ENCODE measurements at regions not wholly inside any gene's neighbourhood (a gene's known extent, or its start where the extent isn't known, plus 50 kb on each side); places are given as distances from the start of the nearest gene placed in this dataset.

DNA sequence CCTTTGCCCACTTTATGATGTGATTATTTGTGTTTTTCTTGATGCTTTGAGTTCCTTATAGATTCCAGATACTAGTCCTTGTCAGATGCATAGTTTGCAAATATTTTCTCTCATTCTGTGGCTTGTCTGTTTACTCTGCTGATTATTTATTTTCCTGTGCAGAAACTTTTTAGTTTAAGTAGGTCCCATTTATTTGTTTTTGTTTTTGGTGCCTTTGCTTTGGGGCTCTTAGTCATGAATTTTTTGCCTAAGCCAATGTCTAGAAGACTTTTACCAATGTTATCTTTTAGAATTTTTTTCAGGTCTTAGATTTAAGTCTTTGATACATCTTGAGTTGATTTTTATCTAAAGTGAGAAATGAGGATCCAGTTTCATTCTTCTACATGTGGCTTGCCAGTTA, 667.3 kb downstream of the SLC16A7 start:
- Histone ChIP-seq H2BK15ac (replicated peaks; ENCODE audit: low read depth) (no peak overlapping the region), H3K56ac (ENCODE audit: low read length) (no peak overlapping the region), H4K5ac (ENCODE audit: low read length) (no peak overlapping the region), H3K4ac (ENCODE audit: low read depth, low read length) (no peak overlapping the region), H3K79me1 (ENCODE audit: low read length) (no peaks in the 10 kb centered on the region), H3K18ac (ENCODE audit: low read length) (no peak overlapping the region), H3K4me3 (ENCODE audit: low read length) (no peak overlapping the region), H3K9ac (ENCODE audit: low read length) (no peak overlapping the region), H2BK5ac (ENCODE audit: low read length) (no peak overlapping the region), H4K8ac (ENCODE audit: low read depth, low read length) (no peak overlapping the region), H3K27ac (ENCODE audit: low read depth, low read length) (no peak overlapping the region), H3K27me3 (ENCODE audit: insufficient read depth, low read length, poor library complexity) (no peaks in the 10 kb centered on the region), H3K79me2 (ENCODE audit: control insufficient read depth, insufficient read depth, low read length) (no peaks in the 10 kb centered on the region), H3K4me2 (ENCODE audit: low read length) (no peak overlapping the region), H2BK120ac (ENCODE audit: low read depth, low read length) (no peak overlapping the region), H3K23ac (ENCODE audit: low read length) (no peak overlapping the region), H3K4me1 (ENCODE audit: control insufficient read depth, low read depth, low read length) (no peaks in the 10 kb centered on the region), H2AK5ac (ENCODE audit: low read length) (no peak overlapping the region), H3K36me3 (ENCODE audit: control insufficient read depth, insufficient read depth, low read length) (no peaks in the 10 kb centered on the region)
- no peak for DNase-seq

DNA sequence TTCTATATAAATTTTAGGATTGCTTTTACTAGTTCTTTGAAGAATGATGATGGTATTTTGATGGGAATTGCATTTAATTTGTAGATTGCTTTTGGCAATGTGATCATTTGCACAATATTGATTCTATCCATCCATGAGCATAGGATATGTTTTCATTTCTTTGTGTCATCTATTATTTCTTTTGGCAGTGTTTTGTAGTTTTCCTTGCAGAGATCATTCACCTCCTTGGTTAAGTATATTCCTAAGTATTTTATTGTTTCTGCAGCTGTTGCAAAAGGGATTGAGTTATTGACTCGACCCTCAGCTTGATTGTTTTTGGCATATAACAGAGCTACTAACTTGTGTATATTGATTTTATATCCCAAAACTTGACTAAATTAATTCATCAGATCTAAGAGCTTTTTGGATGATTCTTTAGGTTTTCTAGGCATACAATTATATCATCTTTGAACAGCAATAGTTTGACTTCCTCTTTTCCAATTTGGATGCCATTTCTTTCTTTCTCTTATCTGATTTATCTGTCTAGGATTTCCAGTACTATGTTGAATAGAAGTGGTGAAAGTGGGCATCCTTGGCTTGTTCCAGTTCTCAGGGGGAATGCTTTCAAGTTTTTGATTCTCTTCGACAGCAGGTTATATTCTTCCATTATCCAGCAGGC, 668.1 kb downstream of the SLC16A7 start:
- no peak overlapping the region for H3K23ac ChIP-seq (ENCODE audit: low read length)
- H3K18ac ChIP-seq (ENCODE audit: low read length), result no peak overlapping the region
- H3K4me1 ChIP-seq (ENCODE audit: control insufficient read depth, low read depth, low read length), result no peaks in the 10 kb centered on the region
- H2AK5ac ChIP-seq (ENCODE audit: low read length), result no peak overlapping the region
- H3K27me3 ChIP-seq (ENCODE audit: insufficient read depth, low read length, poor library complexity), result no peaks in the 10 kb centered on the region
- no peaks in the 10 kb centered on the region for H3K79me2 ChIP-seq (ENCODE audit: control insufficient read depth, insufficient read depth, low read length)
- no peaks in the 10 kb centered on the region for H3K36me3 ChIP-seq (ENCODE audit: control insufficient read depth, insufficient read depth, low read length)
- no peaks in the 10 kb centered on the region for H3K79me1 ChIP-seq (ENCODE audit: low read length)
- no peak overlapping the region for H2BK5ac ChIP-seq (ENCODE audit: low read length)
- no peak for DNase-seq
- H3K9ac ChIP-seq (ENCODE audit: low read length), result no peak overlapping the region
- H2BK15ac ChIP-seq (replicated peaks; ENCODE audit: low read depth), result no peak overlapping the region
- no peak overlapping the region for H3K4ac ChIP-seq (ENCODE audit: low read depth, low read length)
- no peak overlapping the region for H3K27ac ChIP-seq (ENCODE audit: low read depth, low read length)
- no peak overlapping the region for H2BK120ac ChIP-seq (ENCODE audit: low read depth, low read length)
- no peak overlapping the region for H4K8ac ChIP-seq (ENCODE audit: low read depth, low read length)
- no peak overlapping the region for H3K4me3 ChIP-seq (ENCODE audit: low read length)
- no CpG with 5 or more reads among the region's 2 CpGs for WGBS (ENCODE audit: extremely low coverage, insufficient coverage, low lambda C conversion rate)
- H3K56ac ChIP-seq (ENCODE audit: low read length), result no peak overlapping the region
- no peak overlapping the region for H3K4me2 ChIP-seq (ENCODE audit: low read length)
- no peak overlapping the region for H4K5ac ChIP-seq (ENCODE audit: low read length)

DNA sequence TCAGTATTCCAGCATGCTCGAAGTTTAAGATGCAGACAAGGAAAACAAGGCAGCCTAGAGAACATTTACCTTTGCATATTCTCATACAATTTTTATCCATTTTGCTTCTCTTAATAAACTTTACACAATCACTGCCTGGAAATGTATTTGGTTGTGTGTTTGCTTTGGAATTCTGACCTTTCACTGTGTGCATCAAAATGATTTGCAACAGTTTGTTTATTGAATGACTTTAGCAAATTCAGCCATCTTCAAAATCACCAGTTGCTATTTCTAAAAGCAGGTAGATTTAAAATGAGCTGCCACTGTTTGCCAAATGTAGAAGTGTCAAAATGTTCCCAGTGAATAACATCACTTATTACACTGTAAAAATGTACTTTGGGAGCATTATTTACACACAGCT, 669.9 kb downstream of the SLC16A7 start:
- Histone ChIP-seq H4K8ac (ENCODE audit: low read depth, low read length) (no peak overlapping the region), H3K36me3 (ENCODE audit: control insufficient read depth, insufficient read depth, low read length) (no peaks in the 10 kb centered on the region), H3K79me1 (ENCODE audit: low read length) (no peaks in the 10 kb centered on the region), H3K56ac (ENCODE audit: low read length) (no peak overlapping the region), H2BK120ac (ENCODE audit: low read depth, low read length) (no peak overlapping the region), H3K4ac (ENCODE audit: low read depth, low read length) (no peak overlapping the region), H2AK5ac (ENCODE audit: low read length) (no peak overlapping the region), H3K18ac (ENCODE audit: low read length) (no peak overlapping the region), H3K27me3 (ENCODE audit: insufficient read depth, low read length, poor library complexity) (no peaks in the 10 kb centered on the region), H3K4me2 (ENCODE audit: low read length) (no peak overlapping the region), H3K79me2 (ENCODE audit: control insufficient read depth, insufficient read depth, low read length) (no peaks in the 10 kb centered on the region), H3K27ac (ENCODE audit: low read depth, low read length) (no peak overlapping the region), H3K23ac (ENCODE audit: low read length) (no peak overlapping the region), H4K5ac (ENCODE audit: low read length) (no peak overlapping the region), H3K4me1 (ENCODE audit: control insufficient read depth, low read depth, low read length) (no peaks in the 10 kb centered on the region), H3K4me3 (ENCODE audit: low read length) (no peak overlapping the region), H2BK15ac (replicated peaks; ENCODE audit: low read depth) (no peak overlapping the region), H3K9ac (ENCODE audit: low read length) (no peak overlapping the region), H2BK5ac (ENCODE audit: low read length) (no peak overlapping the region)
- no peak for DNase-seq
- no CpG with 5 or more reads among the region's 1 CpG for WGBS (ENCODE audit: extremely low coverage, insufficient coverage, low lambda C conversion rate)

DNA sequence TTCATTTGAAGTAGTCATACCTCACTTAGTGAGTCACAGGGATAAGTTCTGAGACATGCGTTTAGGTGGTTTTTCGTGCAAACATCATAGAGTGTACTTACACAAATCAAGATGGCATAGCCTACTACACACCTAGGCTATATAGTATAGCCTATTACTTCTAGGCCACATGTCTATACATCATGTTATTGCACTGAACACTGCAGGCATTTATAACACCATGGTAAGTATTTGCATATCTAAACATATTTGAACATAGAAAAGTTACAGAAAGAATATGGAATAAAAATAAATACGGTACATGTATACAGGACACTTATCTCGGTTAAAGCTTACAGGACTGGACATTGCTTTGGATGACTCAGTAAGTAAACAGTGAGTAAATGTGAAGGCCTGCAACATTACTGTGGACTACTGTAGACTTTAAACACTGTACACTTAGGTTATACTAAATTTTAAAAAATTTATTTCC, 670.6 kb downstream of the SLC16A7 start:
- H2BK5ac ChIP-seq (ENCODE audit: low read length), result no peak overlapping the region
- DNase-seq, result no peak
- H3K56ac ChIP-seq (ENCODE audit: low read length), result no peak overlapping the region
- no peaks in the 10 kb centered on the region for H3K27me3 ChIP-seq (ENCODE audit: insufficient read depth, low read length, poor library complexity)
- H3K4ac ChIP-seq (ENCODE audit: low read depth, low read length), result no peak overlapping the region
- no peak overlapping the region for H3K4me3 ChIP-seq (ENCODE audit: low read length)
- H3K18ac ChIP-seq (ENCODE audit: low read length), result no peak overlapping the region
- no peaks in the 10 kb centered on the region for H3K79me1 ChIP-seq (ENCODE audit: low read length)
- H2BK120ac ChIP-seq (ENCODE audit: low read depth, low read length), result no peak overlapping the region
- H3K27ac ChIP-seq (ENCODE audit: low read depth, low read length), result no peak overlapping the region
- WGBS (ENCODE audit: extremely low coverage, insufficient coverage, low lambda C conversion rate), result no CpG with 5 or more reads among the region's 4 CpGs
- no peak overlapping the region for H2AK5ac ChIP-seq (ENCODE audit: low read length)
- H3K4me1 ChIP-seq (ENCODE audit: control insufficient read depth, low read depth, low read length), result no peaks in the 10 kb centered on the region
- no peaks in the 10 kb centered on the region for H3K36me3 ChIP-seq (ENCODE audit: control insufficient read depth, insufficient read depth, low read length)
- H3K9ac ChIP-seq (ENCODE audit: low read length), result no peak overlapping the region
- H2BK15ac ChIP-seq (replicated peaks; ENCODE audit: low read depth), result no peak overlapping the region
- H3K79me2 ChIP-seq (ENCODE audit: control insufficient read depth, insufficient read depth, low read length), result no peaks in the 10 kb centered on the region
- no peak overlapping the region for H4K8ac ChIP-seq (ENCODE audit: low read depth, low read length)
- H3K23ac ChIP-seq (ENCODE audit: low read length), result no peak overlapping the region
- no peak overlapping the region for H4K5ac ChIP-seq (ENCODE audit: low read length)
- H3K4me2 ChIP-seq (ENCODE audit: low read length), result no peak overlapping the region

DNA sequence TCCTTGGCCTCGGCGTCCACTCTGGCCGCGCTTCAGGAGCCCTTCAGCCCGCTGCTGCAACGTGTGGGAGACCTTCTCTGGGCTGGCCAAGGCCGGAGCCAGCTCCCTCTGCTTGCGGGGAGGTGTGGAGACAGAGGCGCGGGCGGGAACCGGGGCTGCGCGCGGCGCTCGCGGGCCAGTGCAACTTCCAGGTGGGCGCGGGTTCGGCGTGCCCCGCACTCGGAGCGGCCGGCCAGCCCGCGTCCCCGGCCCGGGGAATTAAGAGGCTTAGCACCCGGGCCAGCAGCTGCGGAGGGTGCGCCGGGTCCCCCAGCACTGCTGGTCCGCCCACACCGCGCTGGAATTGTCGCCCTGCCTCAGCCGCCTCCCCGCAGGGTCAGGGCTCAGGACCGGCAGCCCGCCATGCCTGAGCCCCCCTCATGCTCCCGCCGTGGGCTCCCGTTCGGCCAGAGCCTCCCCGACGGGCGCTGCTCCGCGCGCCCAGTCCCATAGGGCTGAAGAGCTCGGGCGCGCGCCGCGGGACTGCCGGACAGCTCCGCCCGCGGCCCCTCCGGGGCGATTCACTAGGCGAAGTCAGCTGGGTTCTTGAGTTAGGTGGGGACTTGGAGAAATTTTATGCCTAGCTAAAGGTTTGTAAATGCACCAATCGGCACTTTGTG, 673.9 kb downstream of the SLC16A7 start:
- no peak overlapping the region for H3K23ac ChIP-seq (ENCODE audit: low read length)
- H3K9ac ChIP-seq (ENCODE audit: low read length), result no peak overlapping the region
- H2BK120ac ChIP-seq (ENCODE audit: low read depth, low read length), result no peak overlapping the region
- H3K79me1 ChIP-seq (ENCODE audit: low read length), result no peaks in the 10 kb centered on the region
- no peak overlapping the region for H4K5ac ChIP-seq (ENCODE audit: low read length)
- H3K4me3 ChIP-seq (ENCODE audit: low read length), result no peak overlapping the region
- no peak overlapping the region for H2AK5ac ChIP-seq (ENCODE audit: low read length)
- H3K79me2 ChIP-seq (ENCODE audit: control insufficient read depth, insufficient read depth, low read length), result no peaks in the 10 kb centered on the region
- H4K8ac ChIP-seq (ENCODE audit: low read depth, low read length), result no peak overlapping the region
- no peaks in the 10 kb centered on the region for H3K36me3 ChIP-seq (ENCODE audit: control insufficient read depth, insufficient read depth, low read length)
- no peak overlapping the region for H2BK15ac ChIP-seq (replicated peaks; ENCODE audit: low read depth)
- no CpG with 5 or more reads among the region's 66 CpGs for WGBS (ENCODE audit: extremely low coverage, insufficient coverage, low lambda C conversion rate)
- H3K18ac ChIP-seq (ENCODE audit: low read length), result no peak overlapping the region
- H3K27me3 ChIP-seq (ENCODE audit: insufficient read depth, low read length, poor library complexity), result no peaks in the 10 kb centered on the region
- H3K56ac ChIP-seq (ENCODE audit: low read length), result no peak overlapping the region
- no peak overlapping the region for H3K4me2 ChIP-seq (ENCODE audit: low read length)
- H3K4me1 ChIP-seq (ENCODE audit: control insufficient read depth, low read depth, low read length), result no peaks in the 10 kb centered on the region
- no peak for DNase-seq
- no peak overlapping the region for H3K4ac ChIP-seq (ENCODE audit: low read depth, low read length)
- no peak overlapping the region for H3K27ac ChIP-seq (ENCODE audit: low read depth, low read length)
- no peak overlapping the region for H2BK5ac ChIP-seq (ENCODE audit: low read length)

DNA sequence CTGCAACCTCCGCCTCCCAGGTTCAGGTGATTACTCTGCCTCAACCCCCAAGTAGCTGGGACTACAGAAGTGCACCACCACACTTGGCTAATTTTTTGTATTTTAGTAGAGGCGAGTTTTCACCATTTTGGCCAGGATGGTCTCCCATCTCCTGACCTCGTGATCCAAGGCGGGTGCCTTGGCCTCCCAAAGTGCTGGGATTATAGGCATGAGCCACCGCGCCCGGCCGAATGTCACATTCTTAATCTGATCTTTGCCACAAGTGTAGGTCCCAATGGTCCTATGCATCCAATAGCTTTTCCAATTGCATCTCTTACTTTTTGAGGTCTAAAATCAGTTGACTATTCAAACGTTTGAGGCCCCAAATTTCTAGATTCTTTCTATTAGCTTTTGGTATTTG, 676.0 kb downstream of the SLC16A7 start:
- Histone ChIP-seq H2BK15ac (replicated peaks; ENCODE audit: low read depth) (no peak overlapping the region), H2AK5ac (ENCODE audit: low read length) (no peak overlapping the region), H3K79me1 (ENCODE audit: low read length) (no peaks in the 10 kb centered on the region), H3K56ac (ENCODE audit: low read length) (no peak overlapping the region), H3K4ac (ENCODE audit: low read depth, low read length) (no peak overlapping the region), H2BK120ac (ENCODE audit: low read depth, low read length) (no peak overlapping the region), H3K23ac (ENCODE audit: low read length) (no peak overlapping the region), H2BK5ac (ENCODE audit: low read length) (no peak overlapping the region), H4K8ac (ENCODE audit: low read depth, low read length) (no peak overlapping the region), H3K9ac (ENCODE audit: low read length) (no peak overlapping the region), H3K4me3 (ENCODE audit: low read length) (no peak overlapping the region), H3K27me3 (ENCODE audit: insufficient read depth, low read length, poor library complexity) (no peaks in the 10 kb centered on the region), H3K36me3 (ENCODE audit: control insufficient read depth, insufficient read depth, low read length) (no peaks in the 10 kb centered on the region), H3K4me1 (ENCODE audit: control insufficient read depth, low read depth, low read length) (no peaks in the 10 kb centered on the region), H4K5ac (ENCODE audit: low read length) (no peak overlapping the region), H3K18ac (ENCODE audit: low read length) (no peak overlapping the region), H3K79me2 (ENCODE audit: control insufficient read depth, insufficient read depth, low read length) (no peaks in the 10 kb centered on the region), H3K4me2 (ENCODE audit: low read length) (no peak overlapping the region), H3K27ac (ENCODE audit: low read depth, low read length) (no peak overlapping the region)
- DNase-seq, result no peak
- no CpG with 5 or more reads among the region's 9 CpGs for WGBS (ENCODE audit: extremely low coverage, insufficient coverage, low lambda C conversion rate)
